Chondrocyte (in vitro differentiated cells): ENCODE measurements at regions not wholly inside any gene's neighbourhood (a gene's known extent, or its start where the extent isn't known, plus 50 kb on each side); places are given as distances from the start of the nearest gene placed in this dataset.

Source experiments
- DNase-seq: peaks from one replicate; pipeline ENCODE4 v3.0.0; 2021; ENCODE audit warnings: mixed read lengths, low spot score
- H3K27ac Mint-ChIP-seq: one replicate; pipeline ENCODE4 v1.8.0; 2021; ENCODE audit warnings: mild to moderate bottlenecking, moderate library complexity, mixed read lengths; ENCODE audit not compliant: unreplicated experiment
- H3K27me3 Mint-ChIP-seq: 2 replicates; pipeline ENCODE4 v1.8.0; 2021; ENCODE audit warnings: low read depth, mixed read lengths
- H3K36me3 Mint-ChIP-seq: 2 replicates; pipeline ENCODE4 v1.8.0; 2021; ENCODE audit warnings: low read depth, mixed read lengths
- H3K4me1 Mint-ChIP-seq: 2 replicates; pipeline ENCODE4 v1.8.0; 2021; ENCODE audit warnings: low read depth, mild to moderate bottlenecking, mixed read lengths
- H3K4me3 Mint-ChIP-seq: one replicate; pipeline ENCODE4 v1.8.0; 2021; ENCODE audit warnings: mild to moderate bottlenecking, moderate library complexity, mixed read lengths; ENCODE audit not compliant: unreplicated experiment
- H3K9me3 Mint-ChIP-seq: 2 replicates; pipeline ENCODE4 v1.8.0; 2021; ENCODE audit warnings: low read depth, mixed read lengths
- TF ChIP-seq, protein P1 (sequence below): fragments of 200-600 bp; sonication (generic); IDR thresholded peaks from 2 replicates; pipeline ENCODE4 v1.5.0; 2021; ENCODE audit warnings: antibody characterized with exemption, mild to moderate bottlenecking, moderate library complexity

GRCh38 chr12:14275886-14276285, 89.6 kb upstream of the ATF7IP start:
- Mint-ChIP-seq H3K4me3 (no peak overlapping the region), H3K27me3 (no peaks in the 10 kb centered on the region), H3K9me3 (peaks cover 19% of the 10 kb centered on the region), H3K4me1 (peaks cover 5% of the 10 kb centered on the region), H3K36me3 (peaks cover 2% of the 10 kb centered on the region), H3K27ac (no peak overlapping the region)
- TF ChIP-seq, protein P1, sequence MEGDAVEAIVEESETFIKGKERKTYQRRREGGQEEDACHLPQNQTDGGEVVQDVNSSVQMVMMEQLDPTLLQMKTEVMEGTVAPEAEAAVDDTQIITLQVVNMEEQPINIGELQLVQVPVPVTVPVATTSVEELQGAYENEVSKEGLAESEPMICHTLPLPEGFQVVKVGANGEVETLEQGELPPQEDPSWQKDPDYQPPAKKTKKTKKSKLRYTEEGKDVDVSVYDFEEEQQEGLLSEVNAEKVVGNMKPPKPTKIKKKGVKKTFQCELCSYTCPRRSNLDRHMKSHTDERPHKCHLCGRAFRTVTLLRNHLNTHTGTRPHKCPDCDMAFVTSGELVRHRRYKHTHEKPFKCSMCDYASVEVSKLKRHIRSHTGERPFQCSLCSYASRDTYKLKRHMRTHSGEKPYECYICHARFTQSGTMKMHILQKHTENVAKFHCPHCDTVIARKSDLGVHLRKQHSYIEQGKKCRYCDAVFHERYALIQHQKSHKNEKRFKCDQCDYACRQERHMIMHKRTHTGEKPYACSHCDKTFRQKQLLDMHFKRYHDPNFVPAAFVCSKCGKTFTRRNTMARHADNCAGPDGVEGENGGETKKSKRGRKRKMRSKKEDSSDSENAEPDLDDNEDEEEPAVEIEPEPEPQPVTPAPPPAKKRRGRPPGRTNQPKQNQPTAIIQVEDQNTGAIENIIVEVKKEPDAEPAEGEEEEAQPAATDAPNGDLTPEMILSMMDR, result no peak
- no peak for DNase-seq

- Mint-ChIP-seq H3K27ac (no peak overlapping the region), H3K4me1 (peaks cover 6% of the 10 kb centered on the region), H3K36me3 (peaks cover 2% of the 10 kb centered on the region)
These were observed 87.1 kb upstream of the ATF7IP start for GRCh38 chr12:14278294-14278953.

DNA sequence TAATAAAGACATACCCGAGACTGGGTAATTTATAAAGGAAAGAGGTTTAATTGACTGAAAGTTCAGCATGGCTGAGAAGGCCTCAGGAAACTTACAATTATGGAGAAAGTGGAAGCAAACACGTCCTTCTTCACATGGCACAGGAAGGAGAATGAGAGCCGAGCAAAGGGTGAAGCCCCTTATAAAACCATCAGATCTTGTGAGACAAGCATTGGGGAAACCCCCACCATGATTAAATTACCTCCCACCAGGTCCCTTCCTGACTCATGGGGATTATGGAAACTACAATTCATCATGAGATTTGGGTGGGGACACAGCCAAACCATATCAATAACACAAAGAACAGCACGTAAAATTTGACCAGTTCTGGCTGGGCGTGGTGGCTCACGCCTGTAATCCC, 85.6 kb upstream of the ATF7IP start:
- H3K27ac Mint-ChIP-seq, result no peak overlapping the region

More at GRCh38 chr12:14278294-14278953, 87.1 kb upstream of the ATF7IP start:
- peaks cover 19% of the 10 kb centered on the region for H3K9me3 Mint-ChIP-seq
- no peak for DNase-seq
- no peaks in the 10 kb centered on the region for H3K27me3 Mint-ChIP-seq
- TF ChIP-seq, protein P1, result no peak
- no peak overlapping the region for H3K4me3 Mint-ChIP-seq

DNA sequence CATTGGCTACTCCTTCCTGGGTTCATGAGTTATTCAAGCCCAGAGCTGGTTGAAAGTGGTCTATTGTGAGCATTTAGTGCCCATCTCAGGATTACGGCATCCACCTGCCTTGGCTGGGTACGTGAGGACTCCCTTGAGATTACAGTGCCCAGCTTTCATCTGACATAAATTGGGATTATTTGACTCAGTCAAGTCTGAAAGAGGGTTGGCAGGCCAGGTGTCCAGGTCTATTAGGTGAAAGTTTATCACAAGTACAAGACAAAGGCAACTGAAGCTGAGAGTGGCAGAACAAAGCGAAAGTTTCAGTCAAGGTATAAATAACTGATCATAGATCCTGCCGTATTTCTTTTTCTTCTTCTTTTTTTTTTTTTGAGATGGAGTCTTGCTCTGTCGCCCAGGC, 84.6 kb upstream of the ATF7IP start:
- no peaks in the 10 kb centered on the region for H3K27me3 Mint-ChIP-seq
- H3K4me3 Mint-ChIP-seq, result no peak overlapping the region
- no peak overlapping the region for H3K27ac Mint-ChIP-seq
- H3K36me3 Mint-ChIP-seq, result no peaks in the 10 kb centered on the region
- peaks cover 11% of the 10 kb centered on the region for H3K4me1 Mint-ChIP-seq
- peaks cover 6% of the 10 kb centered on the region for H3K9me3 Mint-ChIP-seq
- TF ChIP-seq, protein P1, result no peak
- DNase-seq, result no peak

More for the DNA sequence above, 85.6 kb upstream of the ATF7IP start:
- TF ChIP-seq, protein P1, result no peak
- Mint-ChIP-seq H3K36me3 (no peaks in the 10 kb centered on the region), H3K9me3 (peaks cover 17% of the 10 kb centered on the region), H3K4me1 (peaks cover 11% of the 10 kb centered on the region), H3K27me3 (no peaks in the 10 kb centered on the region), H3K4me3 (no peak overlapping the region)
- DNase-seq, result no peak

DNA sequence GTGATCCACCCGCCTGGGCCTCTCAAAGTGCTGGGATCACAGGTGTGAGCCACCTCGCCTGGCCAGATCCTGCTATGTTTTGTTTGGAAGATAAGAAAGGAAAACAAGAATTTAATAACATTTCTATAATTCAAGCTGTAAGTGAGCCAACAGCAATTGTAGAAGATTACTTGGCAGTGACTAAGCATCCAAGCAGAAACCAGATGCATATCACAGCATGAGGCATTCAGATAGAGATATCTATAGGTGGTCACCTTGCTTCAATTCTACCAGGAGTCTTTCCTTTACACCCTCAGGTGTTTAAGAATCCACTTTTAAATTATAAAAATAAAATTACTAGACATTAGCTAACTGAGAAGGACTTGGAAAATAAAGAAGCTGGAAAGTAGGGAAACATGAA, 83.9 kb upstream of the ATF7IP start:
- no peak overlapping the region for H3K27ac Mint-ChIP-seq
- no peak for DNase-seq
- H3K9me3 Mint-ChIP-seq, result peaks cover 5% of the 10 kb centered on the region

More for the DNA sequence above, 83.9 kb upstream of the ATF7IP start:
- TF ChIP-seq, protein P1, result no peak
- Mint-ChIP-seq H3K4me3 (no peak overlapping the region), H3K27me3 (no peaks in the 10 kb centered on the region), H3K36me3 (no peaks in the 10 kb centered on the region), H3K4me1 (peaks cover 11% of the 10 kb centered on the region)
